ENCODE measurements at regions not wholly inside any gene's neighbourhood (a gene's known extent, or its start where the extent isn't known, plus 50 kb on each side); places are given as distances from the start of the nearest gene placed in this dataset.

- TF ChIP-seq, protein P1, sequence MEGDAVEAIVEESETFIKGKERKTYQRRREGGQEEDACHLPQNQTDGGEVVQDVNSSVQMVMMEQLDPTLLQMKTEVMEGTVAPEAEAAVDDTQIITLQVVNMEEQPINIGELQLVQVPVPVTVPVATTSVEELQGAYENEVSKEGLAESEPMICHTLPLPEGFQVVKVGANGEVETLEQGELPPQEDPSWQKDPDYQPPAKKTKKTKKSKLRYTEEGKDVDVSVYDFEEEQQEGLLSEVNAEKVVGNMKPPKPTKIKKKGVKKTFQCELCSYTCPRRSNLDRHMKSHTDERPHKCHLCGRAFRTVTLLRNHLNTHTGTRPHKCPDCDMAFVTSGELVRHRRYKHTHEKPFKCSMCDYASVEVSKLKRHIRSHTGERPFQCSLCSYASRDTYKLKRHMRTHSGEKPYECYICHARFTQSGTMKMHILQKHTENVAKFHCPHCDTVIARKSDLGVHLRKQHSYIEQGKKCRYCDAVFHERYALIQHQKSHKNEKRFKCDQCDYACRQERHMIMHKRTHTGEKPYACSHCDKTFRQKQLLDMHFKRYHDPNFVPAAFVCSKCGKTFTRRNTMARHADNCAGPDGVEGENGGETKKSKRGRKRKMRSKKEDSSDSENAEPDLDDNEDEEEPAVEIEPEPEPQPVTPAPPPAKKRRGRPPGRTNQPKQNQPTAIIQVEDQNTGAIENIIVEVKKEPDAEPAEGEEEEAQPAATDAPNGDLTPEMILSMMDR (IDR thresholded peaks at IDR 0.05), result no peak
- no peak for TF ChIP-seq POLR2A (IDR thresholded peaks at IDR 0.05)
Observed at GRCh38 chr3:194058189-194058571, 77.8 kb upstream of the HES1 start.

Data from lower leg skin (tissue), 3 donors.